Transverse colon (tissue), 4 donors: ENCODE measurements at regions not wholly inside any gene's neighbourhood (a gene's known extent, or its start where the extent isn't known, plus 50 kb on each side); places are given as distances from the start of the nearest gene placed in this dataset.

Experiments used
- DNase-seq: peaks from one replicate; pipeline ENCODE4 v3.0.0-alpha.2; 2019
- H3K27ac ChIP-seq, 4 donors: fragments of 200-600 bp; sonication (generic); 2 replicates each; pipeline ENCODE4 v1.5.1; 2016 to 2018; ENCODE audit warnings: inconsistent platforms in 4 of 4
- H3K27me3 ChIP-seq: fragments of 200-600 bp; sonication (generic); 2 replicates; pipeline ENCODE4 v1.5.1; 2017; ENCODE audit warnings: inconsistent platforms
- H3K36me3 ChIP-seq, 4 donors: fragments of 200-600 bp; sonication (generic); 2 replicates each; pipeline ENCODE4 v1.5.1; 2017 to 2019; ENCODE audit warnings: inconsistent platforms in 4 of 4
- H3K4me1 ChIP-seq, 4 donors: fragments of 200-600 bp; sonication (generic); 2 replicates each; pipeline ENCODE4 v1.5.1; 2017 to 2020; ENCODE audit warnings: inconsistent platforms in 4 of 4
- H3K4me3 ChIP-seq, 4 donors: fragments of 200-600 bp; sonication (generic); 1 replicate in 1 of 4; 2 replicates in 3 of 4; pipeline versions ENCODE4 v1.5.1 to v1.6.1; 2017 to 2019; ENCODE audit warnings: inconsistent platforms in 4 of 4
- H3K9me3 ChIP-seq, 2 donors: fragments of 200-600 bp; sonication (generic); 2 replicates each; pipeline ENCODE4 v1.5.1; 2017 to 2019; ENCODE audit warnings: inconsistent platforms in 2 of 2
- CTCF ChIP-seq, 5 experiments: fragments of 200-600 bp in 3 of 5; fragments of 450-650 bp in 2 of 5; sonication (generic) in 3 of 5; IDR thresholded peaks; 1 replicate in 2 of 5; 2 replicates in 3 of 5; pipeline ENCODE4 v1.5.1; 2016 to 2017; ENCODE audit warnings: antibody characterized with exemption in 5 of 5, inconsistent platforms in 3 of 5, mild to moderate bottlenecking in 2 of 5, moderate library complexity in 1 of 5
- EP300 ChIP-seq: sonication (generic); formaldehyde crosslinking; IDR thresholded peaks from one replicate; pipeline ENCODE4 v1.6.1; 2017; ENCODE audit warnings: antibody characterized with exemption, low read depth
- POLR2A ChIP-seq: fragments of 450-650 bp; IDR thresholded peaks from one replicate; pipeline ENCODE4 v1.6.1; 2016; ENCODE audit warnings: antibody characterized with exemption, mild to moderate bottlenecking, moderate library complexity
- POLR2AphosphoS5 ChIP-seq, 3 donors: sonication (generic); formaldehyde crosslinking; IDR thresholded peaks; one replicate each; pipeline ENCODE4 v1.6.1; 2016; ENCODE audit warnings: antibody characterized with exemption in 3 of 3
- WGBS, 2 donors: methylation state at CpG; one replicate each; pipeline ENCODE4 v1.1.5; 2018; ENCODE audit warnings: low coverage in 1 of 2; 5-methylcytosine and 5-hydroxymethylcytosine counted together
- in situ Hi-C, 4 donors: fragments of 200-750 bp; cut with MboI; loops; one replicate each; pipeline versions ENCODE4 v1.15.0 to v1.15.1; 2017; ENCODE audit warnings: low sequenced_read_pairs in 3 of 4, low pct_ligation_motif_present in 1 of 4, low pct_unique_long_range_greater_than_20kb in 1 of 4
- intact Hi-C: fragments of 100-400 bp; cut with DNase I; formaldehyde crosslinking; loops from one replicate; pipeline ENCODE4 v1.15.1; 2023; ENCODE audit warnings: low total_unique reads

GRCh38 chrX:36501169-36501702, 506.9 kb upstream of the FAM47C start:
- Histone ChIP-seq H3K9me3 (no peaks in the 10 kb centered on the region), H3K4me3 (no peak overlapping the region), H3K36me3 (no peaks in the 10 kb centered on the region), H3K27me3 (no peaks in the 10 kb centered on the region), H3K4me1 (no peaks in the 10 kb centered on the region), H3K27ac (no peak overlapping the region)
- intact Hi-C loops: no loop called here
- WGBS, 2 donors: 82 to 83% methylated on average over 5 to 8 of the region's 8 CpGs
- no peak for DNase-seq
- in situ Hi-C loops: no loop called here
- no peak for TF ChIP-seq EP300
- TF ChIP-seq POLR2AphosphoS5 (IDR thresholded peaks at IDR 0.05): no peak
- no peak for TF ChIP-seq POLR2A
- no peak for TF ChIP-seq CTCF (IDR thresholded peaks at IDR 0.05)

- TF ChIP-seq POLR2AphosphoS5 (IDR thresholded peaks at IDR 0.05) (no peak), EP300 (no peak), CTCF (IDR thresholded peaks at IDR 0.05) (no peak), POLR2A (no peak)
- Histone ChIP-seq H3K27ac (no peak overlapping the region), H3K27me3 (no peaks in the 10 kb centered on the region), H3K36me3 (no peaks in the 10 kb centered on the region), H3K4me3 (no peak overlapping the region), H3K4me1 (no peaks in the 10 kb centered on the region), H3K9me3 (no peaks in the 10 kb centered on the region)
- DNase-seq: no peak
- in situ Hi-C loops: no loop called here
- intact Hi-C loops: no loop called here
Measured at GRCh38 chrX:36504625-36505024, 503.5 kb upstream of the FAM47C start.

GRCh38 chrX:36508042-36508441, 500.1 kb upstream of the FAM47C start:
- in situ Hi-C loops: no loop called here
- intact Hi-C loops: no loop called here
- Histone ChIP-seq H3K27ac (no peak overlapping the region), H3K36me3 (no peaks in the 10 kb centered on the region), H3K4me1 (no peaks in the 10 kb centered on the region), H3K27me3 (no peaks in the 10 kb centered on the region), H3K9me3 (no peaks in the 10 kb centered on the region), H3K4me3 (no peak overlapping the region)
- WGBS, 2 donors: 56% methylated on average over 1 of the region's 1 CpG; no CpG with 5 or more reads in 1 of the 2 donors
- no peak for DNase-seq
- TF ChIP-seq CTCF (IDR thresholded peaks at IDR 0.05): no peak
- TF ChIP-seq POLR2A: no peak
- no peak for TF ChIP-seq POLR2AphosphoS5 (IDR thresholded peaks at IDR 0.05)
- no peak for TF ChIP-seq EP300

- in situ Hi-C loops (no loop called here), intact Hi-C loops (no loop called here)
- Histone ChIP-seq H3K27ac (no peak overlapping the region), H3K9me3 (no peaks in the 10 kb centered on the region), H3K4me1 (no peaks in the 10 kb centered on the region), H3K27me3 (no peaks in the 10 kb centered on the region), H3K36me3 (no peaks in the 10 kb centered on the region), H3K4me3 (no peak overlapping the region)
- DNase-seq: no peak
- TF ChIP-seq EP300 (no peak), POLR2A (no peak), CTCF (IDR thresholded peaks at IDR 0.05) (no peak), POLR2AphosphoS5 (IDR thresholded peaks at IDR 0.05) (no peak)
Measured at GRCh38 chrX:36510736-36511135, 497.4 kb upstream of the FAM47C start.
